ENCODE measurements at regions not wholly inside any gene's neighbourhood (a gene's known extent, or its start where the extent isn't known, plus 50 kb on each side); places are given as distances from the start of the nearest gene placed in this dataset.

- DNase-seq (ENCODE audit: low spot score) = no peak
These were observed 262.0 kb upstream of the TOPAZ1 start for GRCh38 chr3:43979645-43980044.

GRCh38 chr3:43994657-43995546 lies 246.8 kb upstream of the TOPAZ1 start:
- no peak for DNase-seq (ENCODE audit: low spot score)

- DNase-seq (ENCODE audit: low spot score) = no peak
These were observed 245.9 kb upstream of the TOPAZ1 start for GRCh38 chr3:43995547-43996378.

- no peak for DNase-seq (ENCODE audit: low spot score)
These were observed 245.0 kb upstream of the TOPAZ1 start for GRCh38 chr3:43996379-43997301.

- no peak for DNase-seq (ENCODE audit: low spot score)
These were observed 244.4 kb upstream of the TOPAZ1 start for GRCh38 chr3:43997316-43997715.

- DNase-seq (ENCODE audit: low spot score) = no peak
These were observed 243.8 kb upstream of the TOPAZ1 start for GRCh38 chr3:43997788-43998369.

- no peak for DNase-seq (ENCODE audit: low spot score)
These were observed 243.3 kb upstream of the TOPAZ1 start for GRCh38 chr3:43998370-43998835.

- no peak for DNase-seq (ENCODE audit: low spot score)
These were observed 242.6 kb upstream of the TOPAZ1 start for GRCh38 chr3:43998836-43999727.

GRCh38 chr3:43999728-44000319 lies 241.9 kb upstream of the TOPAZ1 start:
- no peak for DNase-seq (ENCODE audit: low spot score)

GRCh38 chr3:44000586-44000985 lies 241.1 kb upstream of the TOPAZ1 start:
- DNase-seq (ENCODE audit: low spot score) = no peak

- no peak for DNase-seq (ENCODE audit: low spot score)
These were observed 240.6 kb upstream of the TOPAZ1 start for GRCh38 chr3:44001072-44001471.

- no peak for DNase-seq (ENCODE audit: low spot score)
These were observed 237.9 kb upstream of the TOPAZ1 start for GRCh38 chr3:44003801-44004200.

- no peak for DNase-seq (ENCODE audit: low spot score)
These were observed 230.0 kb upstream of the TOPAZ1 start for GRCh38 chr3:44011680-44012079.

- DNase-seq (ENCODE audit: low spot score) = no peak
These were observed 229.4 kb upstream of the TOPAZ1 start for GRCh38 chr3:44012160-44012899.

GRCh38 chr3:44013967-44014366 lies 227.7 kb upstream of the TOPAZ1 start:
- no peak for DNase-seq (ENCODE audit: low spot score)

- DNase-seq (ENCODE audit: low spot score) = no peak
These were observed 226.5 kb upstream of the TOPAZ1 start for GRCh38 chr3:44015170-44015569.

- DNase-seq (ENCODE audit: low spot score) = no peak
These were observed 224.9 kb upstream of the TOPAZ1 start for GRCh38 chr3:44016818-44017217.

GRCh38 chr3:44018926-44019325 lies 222.8 kb upstream of the TOPAZ1 start:
- no peak for DNase-seq (ENCODE audit: low spot score)

- DNase-seq (ENCODE audit: low spot score) = no peak
These were observed 221.9 kb upstream of the TOPAZ1 start for GRCh38 chr3:44019736-44020135.
